Uterus (tissue), 2 donors: ENCODE measurements at regions not wholly inside any gene's neighbourhood (a gene's known extent, or its start where the extent isn't known, plus 50 kb on each side); places are given as distances from the start of the nearest gene placed in this dataset.

Experiments
- POLR2A ChIP-seq, 2 donors: fragments of 450-650 bp; IDR thresholded peaks; one replicate each; pipeline ENCODE4 v1.6.1; 2016; ENCODE audit warnings: antibody characterized with exemption in 2 of 2, mild to moderate bottlenecking in 1 of 2, moderate library complexity in 1 of 2
- TF ChIP-seq, protein P1 (sequence below), 4 experiments: fragments of 200-600 bp in 2 of 4; fragments of 450-650 bp in 2 of 4; sonication (generic) in 2 of 4; IDR thresholded peaks; one replicate each; pipeline ENCODE4 v1.5.1; 2016 to 2019; ENCODE audit warnings: antibody characterized with exemption in 4 of 4, mild to moderate bottlenecking in 2 of 4, moderate library complexity in 1 of 4

DNA sequence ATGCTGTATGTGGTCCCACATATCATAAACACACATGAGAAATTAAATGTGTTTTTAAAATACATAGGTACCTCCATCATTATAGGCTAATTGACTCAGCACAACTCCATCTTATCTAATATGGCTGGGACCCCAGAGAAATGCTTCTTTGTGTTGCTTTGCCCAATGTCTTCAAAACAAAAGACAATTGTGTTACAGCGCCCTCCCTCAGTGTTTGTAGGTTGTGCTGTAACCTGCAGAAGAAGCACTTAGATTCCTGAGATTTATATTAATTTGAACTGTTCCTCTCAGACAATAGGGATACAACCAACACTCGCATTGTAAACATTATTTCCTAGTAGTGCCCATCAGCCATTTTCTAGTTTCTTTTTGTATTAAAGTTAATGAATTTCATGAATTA is 303.4 kb downstream of the MZT1 start:
- TF ChIP-seq, protein P1, sequence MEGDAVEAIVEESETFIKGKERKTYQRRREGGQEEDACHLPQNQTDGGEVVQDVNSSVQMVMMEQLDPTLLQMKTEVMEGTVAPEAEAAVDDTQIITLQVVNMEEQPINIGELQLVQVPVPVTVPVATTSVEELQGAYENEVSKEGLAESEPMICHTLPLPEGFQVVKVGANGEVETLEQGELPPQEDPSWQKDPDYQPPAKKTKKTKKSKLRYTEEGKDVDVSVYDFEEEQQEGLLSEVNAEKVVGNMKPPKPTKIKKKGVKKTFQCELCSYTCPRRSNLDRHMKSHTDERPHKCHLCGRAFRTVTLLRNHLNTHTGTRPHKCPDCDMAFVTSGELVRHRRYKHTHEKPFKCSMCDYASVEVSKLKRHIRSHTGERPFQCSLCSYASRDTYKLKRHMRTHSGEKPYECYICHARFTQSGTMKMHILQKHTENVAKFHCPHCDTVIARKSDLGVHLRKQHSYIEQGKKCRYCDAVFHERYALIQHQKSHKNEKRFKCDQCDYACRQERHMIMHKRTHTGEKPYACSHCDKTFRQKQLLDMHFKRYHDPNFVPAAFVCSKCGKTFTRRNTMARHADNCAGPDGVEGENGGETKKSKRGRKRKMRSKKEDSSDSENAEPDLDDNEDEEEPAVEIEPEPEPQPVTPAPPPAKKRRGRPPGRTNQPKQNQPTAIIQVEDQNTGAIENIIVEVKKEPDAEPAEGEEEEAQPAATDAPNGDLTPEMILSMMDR (IDR thresholded peaks at IDR 0.05) = no peak
- TF ChIP-seq POLR2A (IDR thresholded peaks at IDR 0.05) = no peak
